ENCODE measurements at regions not wholly inside any gene's neighbourhood (a gene's known extent, or its start where the extent isn't known, plus 50 kb on each side); places are given as distances from the start of the nearest gene placed in this dataset.

DNA sequence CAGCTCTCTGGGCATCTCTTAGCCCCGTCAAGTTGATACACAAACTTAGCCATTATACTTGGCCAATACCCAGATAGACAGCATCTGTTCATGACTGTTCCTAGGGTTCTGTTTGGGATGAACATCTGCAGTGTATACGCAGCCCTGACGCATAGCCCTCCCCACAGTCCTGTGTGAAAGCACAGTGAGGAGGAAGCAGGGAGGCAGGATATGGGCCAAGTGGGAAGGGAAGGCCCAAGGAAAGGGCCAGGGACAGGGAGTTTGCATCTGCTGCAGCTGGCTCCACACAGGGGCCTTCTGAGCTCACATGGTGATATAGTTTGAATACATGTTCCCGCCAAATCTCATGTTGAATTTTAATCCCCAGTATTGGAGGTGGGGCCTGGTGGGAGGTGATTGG is 80.2 kb downstream of the CMPK2 start:
- no peak for ATAC-seq
- TF ChIP-seq, protein P1, sequence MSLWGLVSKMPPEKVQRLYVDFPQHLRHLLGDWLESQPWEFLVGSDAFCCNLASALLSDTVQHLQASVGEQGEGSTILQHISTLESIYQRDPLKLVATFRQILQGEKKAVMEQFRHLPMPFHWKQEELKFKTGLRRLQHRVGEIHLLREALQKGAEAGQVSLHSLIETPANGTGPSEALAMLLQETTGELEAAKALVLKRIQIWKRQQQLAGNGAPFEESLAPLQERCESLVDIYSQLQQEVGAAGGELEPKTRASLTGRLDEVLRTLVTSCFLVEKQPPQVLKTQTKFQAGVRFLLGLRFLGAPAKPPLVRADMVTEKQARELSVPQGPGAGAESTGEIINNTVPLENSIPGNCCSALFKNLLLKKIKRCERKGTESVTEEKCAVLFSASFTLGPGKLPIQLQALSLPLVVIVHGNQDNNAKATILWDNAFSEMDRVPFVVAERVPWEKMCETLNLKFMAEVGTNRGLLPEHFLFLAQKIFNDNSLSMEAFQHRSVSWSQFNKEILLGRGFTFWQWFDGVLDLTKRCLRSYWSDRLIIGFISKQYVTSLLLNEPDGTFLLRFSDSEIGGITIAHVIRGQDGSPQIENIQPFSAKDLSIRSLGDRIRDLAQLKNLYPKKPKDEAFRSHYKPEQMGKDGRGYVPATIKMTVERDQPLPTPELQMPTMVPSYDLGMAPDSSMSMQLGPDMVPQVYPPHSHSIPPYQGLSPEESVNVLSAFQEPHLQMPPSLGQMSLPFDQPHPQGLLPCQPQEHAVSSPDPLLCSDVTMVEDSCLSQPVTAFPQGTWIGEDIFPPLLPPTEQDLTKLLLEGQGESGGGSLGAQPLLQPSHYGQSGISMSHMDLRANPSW (CRISPR knock-in tag; conservative IDR thresholded peaks at IDR 0.05; ENCODE audit: low read depth) = no peak
- peaks cover 93% of the 10 kb centered on the region for H3K9me3 Mint-ChIP-seq

DNA sequence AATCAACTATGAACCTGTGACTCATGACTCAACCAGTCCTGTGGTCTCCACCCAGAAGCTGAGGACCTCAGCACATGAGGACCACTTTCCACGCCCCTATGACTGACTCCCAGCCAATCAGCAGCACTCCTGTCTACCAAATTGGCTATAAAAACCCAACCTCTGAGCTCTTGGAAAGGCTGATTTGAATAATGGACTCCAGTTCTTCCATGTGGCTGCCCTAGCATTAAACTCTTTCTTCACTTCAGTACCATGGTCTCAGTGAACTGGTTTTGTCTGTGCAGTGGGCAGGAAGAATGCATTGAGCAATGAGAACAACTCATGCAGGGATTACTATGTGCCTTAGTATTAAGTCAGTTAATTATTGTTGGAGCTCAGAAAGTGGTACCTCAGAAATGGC is 78.3 kb downstream of the CMPK2 start:
- H3K36me3 Mint-ChIP-seq = peaks cover 72% of the 10 kb centered on the region
- ChIA-PET POLR2A (no interaction called here), CTCF (no interaction called here)
- H3K4me3 Mint-ChIP-seq = no peak overlapping the region
- no peaks in the 10 kb centered on the region for H3K4me1 Mint-ChIP-seq
- no peak for ATAC-seq
- TF ChIP-seq SOX15 (CRISPR knock-in tag; IDR thresholded peaks at IDR 0.05) (no peak), ZNF671 (CRISPR knock-in tag; IDR thresholded peaks at IDR 0.05) (no peak)
- H3K27ac Mint-ChIP-seq = no peak overlapping the region
- peaks cover 23% of the 10 kb centered on the region for H3K27me3 Mint-ChIP-seq (ENCODE audit: low read depth)
- DNase-seq (ENCODE audit: low spot score) = no peak
- H3K9me3 Mint-ChIP-seq = peaks cover 92% of the 10 kb centered on the region

More for the DNA sequence above, 80.2 kb downstream of the CMPK2 start:
- H3K4me3 Mint-ChIP-seq = no peak overlapping the region
- CTCF ChIA-PET = no interaction called here
- no peak for DNase-seq (ENCODE audit: low spot score)
- POLR2A ChIA-PET = no interaction called here
- H3K4me1 Mint-ChIP-seq = no peaks in the 10 kb centered on the region
- H3K27me3 Mint-ChIP-seq (ENCODE audit: low read depth) = peaks cover 16% of the 10 kb centered on the region
- no peak overlapping the region for H3K27ac Mint-ChIP-seq
- H3K36me3 Mint-ChIP-seq = peaks cover 70% of the 10 kb centered on the region

DNA sequence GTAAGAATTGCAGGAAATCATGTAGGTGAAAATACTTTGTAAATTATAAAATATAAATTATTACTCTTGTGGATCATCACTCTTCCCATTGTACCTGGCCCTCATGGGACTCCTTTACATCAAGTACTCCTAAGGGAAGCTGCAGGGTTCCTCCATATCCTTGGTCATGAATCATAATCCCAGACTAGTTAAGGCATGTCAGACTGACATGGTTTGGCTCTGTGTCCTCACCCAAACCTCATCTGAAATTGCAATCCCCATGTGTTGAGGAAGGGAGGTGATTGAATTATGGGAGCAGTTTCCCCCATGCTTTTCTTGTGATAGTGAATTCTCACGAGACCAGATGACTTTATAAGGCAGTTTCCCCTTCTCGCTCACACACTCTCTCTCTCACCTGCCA is 77.1 kb downstream of the CMPK2 start:
- Mint-ChIP-seq H3K4me3 (no peak overlapping the region), H3K4me1 (no peaks in the 10 kb centered on the region), H3K36me3 (peaks cover 75% of the 10 kb centered on the region), H3K9me3 (peaks cover 92% of the 10 kb centered on the region), H3K27ac (no peak overlapping the region), H3K27me3 (ENCODE audit: low read depth) (peaks cover 24% of the 10 kb centered on the region)
- TF ChIP-seq ZNF232 (CRISPR knock-in tag; IDR thresholded peaks at IDR 0.05) = no peak
- TF ChIP-seq ZNF671 (CRISPR knock-in tag; IDR thresholded peaks at IDR 0.05) = no peak
- TF ChIP-seq, protein P2, sequence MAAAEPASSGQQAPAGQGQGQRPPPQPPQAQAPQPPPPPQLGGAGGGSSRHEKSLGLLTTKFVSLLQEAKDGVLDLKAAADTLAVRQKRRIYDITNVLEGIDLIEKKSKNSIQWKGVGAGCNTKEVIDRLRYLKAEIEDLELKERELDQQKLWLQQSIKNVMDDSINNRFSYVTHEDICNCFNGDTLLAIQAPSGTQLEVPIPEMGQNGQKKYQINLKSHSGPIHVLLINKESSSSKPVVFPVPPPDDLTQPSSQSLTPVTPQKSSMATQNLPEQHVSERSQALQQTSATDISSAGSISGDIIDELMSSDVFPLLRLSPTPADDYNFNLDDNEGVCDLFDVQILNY (CRISPR knock-in tag; IDR thresholded peaks at IDR 0.05) = no peak
- TF ChIP-seq NR2C2 (CRISPR knock-in tag; IDR thresholded peaks at IDR 0.05) = no peak
- TF ChIP-seq, protein P3, sequence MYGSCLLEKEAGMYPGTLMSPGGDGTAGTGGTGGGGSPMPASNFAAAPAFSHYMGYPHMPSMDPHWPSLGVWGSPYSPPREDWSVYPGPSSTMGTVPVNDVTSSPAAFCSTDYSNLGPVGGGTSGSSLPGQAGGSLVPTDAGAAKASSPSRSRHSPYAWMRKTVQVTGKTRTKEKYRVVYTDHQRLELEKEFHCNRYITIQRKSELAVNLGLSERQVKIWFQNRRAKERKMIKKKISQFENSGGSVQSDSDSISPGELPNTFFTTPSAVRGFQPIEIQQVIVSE (CRISPR knock-in tag; IDR thresholded peaks at IDR 0.05; ENCODE audit: borderline replicate concordance) = no peak
- no peak for TF ChIP-seq TEAD4 (CRISPR knock-in tag; IDR thresholded peaks at IDR 0.05)
- no peak for TF ChIP-seq SMAD4 (CRISPR knock-in tag; IDR thresholded peaks at IDR 0.05)
- TF ChIP-seq, protein P4, sequence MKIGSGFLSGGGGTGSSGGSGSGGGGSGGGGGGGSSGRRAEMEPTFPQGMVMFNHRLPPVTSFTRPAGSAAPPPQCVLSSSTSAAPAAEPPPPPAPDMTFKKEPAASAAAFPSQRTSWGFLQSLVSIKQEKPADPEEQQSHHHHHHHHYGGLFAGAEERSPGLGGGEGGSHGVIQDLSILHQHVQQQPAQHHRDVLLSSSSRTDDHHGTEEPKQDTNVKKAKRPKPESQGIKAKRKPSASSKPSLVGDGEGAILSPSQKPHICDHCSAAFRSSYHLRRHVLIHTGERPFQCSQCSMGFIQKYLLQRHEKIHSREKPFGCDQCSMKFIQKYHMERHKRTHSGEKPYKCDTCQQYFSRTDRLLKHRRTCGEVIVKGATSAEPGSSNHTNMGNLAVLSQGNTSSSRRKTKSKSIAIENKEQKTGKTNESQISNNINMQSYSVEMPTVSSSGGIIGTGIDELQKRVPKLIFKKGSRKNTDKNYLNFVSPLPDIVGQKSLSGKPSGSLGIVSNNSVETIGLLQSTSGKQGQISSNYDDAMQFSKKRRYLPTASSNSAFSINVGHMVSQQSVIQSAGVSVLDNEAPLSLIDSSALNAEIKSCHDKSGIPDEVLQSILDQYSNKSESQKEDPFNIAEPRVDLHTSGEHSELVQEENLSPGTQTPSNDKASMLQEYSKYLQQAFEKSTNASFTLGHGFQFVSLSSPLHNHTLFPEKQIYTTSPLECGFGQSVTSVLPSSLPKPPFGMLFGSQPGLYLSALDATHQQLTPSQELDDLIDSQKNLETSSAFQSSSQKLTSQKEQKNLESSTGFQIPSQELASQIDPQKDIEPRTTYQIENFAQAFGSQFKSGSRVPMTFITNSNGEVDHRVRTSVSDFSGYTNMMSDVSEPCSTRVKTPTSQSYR (CRISPR knock-in tag; IDR thresholded peaks at IDR 0.05) = no peak
- no peak for TF ChIP-seq SOX15 (CRISPR knock-in tag; IDR thresholded peaks at IDR 0.05)
- no peak for TF ChIP-seq NR1H2 (CRISPR knock-in tag; IDR thresholded peaks at IDR 0.05)
- CTCF ChIA-PET = no interaction called here
- POLR2A ChIA-PET = no interaction called here
- DNase-seq (ENCODE audit: low spot score) (no peak), ATAC-seq (no peak)

DNA sequence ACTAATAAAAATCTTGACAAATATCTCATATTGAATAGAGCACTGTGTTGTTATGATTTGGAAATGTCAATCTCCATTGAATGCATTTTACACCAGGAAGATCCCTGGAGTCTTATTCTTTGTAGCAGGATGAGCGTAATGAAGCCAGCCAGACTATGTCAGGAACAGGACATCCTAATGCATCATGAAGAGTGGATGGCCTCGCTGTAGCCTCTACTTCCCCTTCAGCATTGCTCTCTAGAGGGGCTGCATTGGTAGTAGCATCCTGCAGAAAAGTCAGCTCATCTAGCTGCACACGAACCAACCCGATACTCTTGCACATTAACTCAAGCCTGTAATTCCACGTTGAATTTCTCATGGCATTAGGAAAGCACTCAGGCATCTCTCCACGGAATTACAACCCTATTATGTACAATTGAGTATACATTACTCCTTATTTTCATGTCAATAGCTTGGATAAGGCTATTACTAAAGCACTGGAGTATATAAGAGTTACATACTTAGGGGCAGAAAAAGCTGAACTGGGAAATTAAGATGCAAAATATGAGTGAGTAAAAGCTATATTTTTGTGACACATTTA is 76.1 kb downstream of the CMPK2 start:
- H3K4me1 Mint-ChIP-seq = no peaks in the 10 kb centered on the region
- TF ChIP-seq, protein P5, sequence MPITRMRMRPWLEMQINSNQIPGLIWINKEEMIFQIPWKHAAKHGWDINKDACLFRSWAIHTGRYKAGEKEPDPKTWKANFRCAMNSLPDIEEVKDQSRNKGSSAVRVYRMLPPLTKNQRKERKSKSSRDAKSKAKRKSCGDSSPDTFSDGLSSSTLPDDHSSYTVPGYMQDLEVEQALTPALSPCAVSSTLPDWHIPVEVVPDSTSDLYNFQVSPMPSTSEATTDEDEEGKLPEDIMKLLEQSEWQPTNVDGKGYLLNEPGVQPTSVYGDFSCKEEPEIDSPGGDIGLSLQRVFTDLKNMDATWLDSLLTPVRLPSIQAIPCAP (CRISPR knock-in tag; IDR thresholded peaks at IDR 0.05) = no peak
- no peak for TF ChIP-seq HMGA2 (CRISPR knock-in tag; IDR thresholded peaks at IDR 0.05)
- TF ChIP-seq CREM (CRISPR knock-in tag; IDR thresholded peaks at IDR 0.05) = no peak
- TF ChIP-seq NR2C2 (CRISPR knock-in tag; IDR thresholded peaks at IDR 0.05) = no peak
- no peak for TF ChIP-seq SOX15 (CRISPR knock-in tag; IDR thresholded peaks at IDR 0.05)
- TF ChIP-seq ZNF263 (CRISPR knock-in tag; IDR thresholded peaks at IDR 0.05; ENCODE audit: low read depth) = no peak
- TF ChIP-seq, protein P4 (CRISPR knock-in tag; IDR thresholded peaks at IDR 0.05) = no peak
- no peak for TF ChIP-seq GTF2I (CRISPR knock-in tag; conservative IDR thresholded peaks at IDR 0.05)
- no peak for TF ChIP-seq TEAD4 (CRISPR knock-in tag; IDR thresholded peaks at IDR 0.05)
- TF ChIP-seq, protein P6, sequence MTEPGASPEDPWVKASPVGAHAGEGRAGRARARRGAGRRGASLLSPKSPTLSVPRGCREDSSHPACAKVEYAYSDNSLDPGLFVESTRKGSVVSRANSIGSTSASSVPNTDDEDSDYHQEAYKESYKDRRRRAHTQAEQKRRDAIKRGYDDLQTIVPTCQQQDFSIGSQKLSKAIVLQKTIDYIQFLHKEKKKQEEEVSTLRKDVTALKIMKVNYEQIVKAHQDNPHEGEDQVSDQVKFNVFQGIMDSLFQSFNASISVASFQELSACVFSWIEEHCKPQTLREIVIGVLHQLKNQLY (CRISPR knock-in tag; IDR thresholded peaks at IDR 0.05) = no peak
- TF ChIP-seq TP53 (CRISPR knock-in tag; IDR thresholded peaks at IDR 0.05) = no peak

More for the DNA sequence above, 76.1 kb downstream of the CMPK2 start:
- no peak overlapping the region for H3K4me3 Mint-ChIP-seq
- H3K27ac Mint-ChIP-seq = no peak overlapping the region
- H3K27me3 Mint-ChIP-seq (ENCODE audit: low read depth) = peaks cover 31% of the 10 kb centered on the region
- ChIA-PET CTCF (no interaction called here), POLR2A (no interaction called here)
- H3K9me3 Mint-ChIP-seq = peaks cover 92% of the 10 kb centered on the region
- no peak for ATAC-seq
- peaks cover 74% of the 10 kb centered on the region for H3K36me3 Mint-ChIP-seq
- no peak for DNase-seq (ENCODE audit: low spot score)

All from WTC11 (cell line).